K562 (cell line): ENCODE measurements at regions not wholly inside any gene's neighbourhood (a gene's known extent, or its start where the extent isn't known, plus 50 kb on each side); places are given as distances from the start of the nearest gene placed in this dataset.

Experiments
- BRCA1 ChIP-seq, 2 experiments: fragments of 450-650 bp in 1 of 2; sonication (generic) in 1 of 2; formaldehyde crosslinking in 1 of 2; IDR thresholded peaks; 2 replicates each; pipeline versions ENCODE4 v1.5.0 to v1.6.1; 2017 to 2020; ENCODE audit warnings: mild to moderate bottlenecking in 1 of 2, missing genetic modification reagents in 1 of 2
- RCOR1 ChIP-seq, 2 experiments: IDR thresholded peaks; 2 replicates each; pipeline ENCODE4 v1.6.1; 2012; ENCODE audit warnings: low read depth in 2 of 2, low read length in 2 of 2, borderline replicate concordance in 1 of 2, improper control_type of control experiment in 1 of 2
- SFPQ ChIP-seq: fragments of 200-400 bp; formaldehyde crosslinking; IDR thresholded peaks from 2 replicates; pipeline ENCODE4 v1.6.1; 2017; ENCODE audit warnings: mild to moderate bottlenecking, low read depth, low read length, moderate library complexity
- SREBF2 ChIP-seq: sonication (generic); formaldehyde crosslinking; IDR thresholded peaks from 2 replicates; pipeline ENCODE4 v1.4.0; 2020; ENCODE audit warnings: mild to moderate bottlenecking, missing genetic modification reagents
- ZNF449 ChIP-seq: fragments of 250-450 bp; sonication (Bioruptor Pico); IDR thresholded peaks from 2 replicates; pipeline ENCODE4 v1.8.0; 2022; ENCODE audit warnings: moderate library complexity, mild to moderate bottlenecking, inconsistent platforms
- ZNF644 ChIP-seq: fragments of 200-800 bp; sonication (Bioruptor generic); IDR thresholded peaks from 2 replicates; pipeline ENCODE4 v1.6.1; 2016; ENCODE audit warnings: low read depth, missing genetic modification characterization, missing compliant biosample characterization

GRCh38 chr20:61054411-61054810 lies 197.7 kb upstream of the CDH4 start (continued):
- TF ChIP-seq ZNF449 (no peak), SFPQ (no peak), RCOR1 (IDR thresholded peaks at IDR 0.05; ENCODE audit: borderline replicate concordance in 1 of 2, low read depth in 2 of 2, low read length in 2 of 2) (no peak), BRCA1 (IDR thresholded peaks at IDR 0.05) (no peak), BRCA1 (CRISPR knock-in tag; IDR thresholded peaks at IDR 0.05) (no peak), ZNF644 (tag) (no peak), SREBF2 (CRISPR knock-in tag) (no peak)
